ENCODE measurements at regions not wholly inside any gene's neighbourhood (a gene's known extent, or its start where the extent isn't known, plus 50 kb on each side); places are given as distances from the start of the nearest gene placed in this dataset.

DNA sequence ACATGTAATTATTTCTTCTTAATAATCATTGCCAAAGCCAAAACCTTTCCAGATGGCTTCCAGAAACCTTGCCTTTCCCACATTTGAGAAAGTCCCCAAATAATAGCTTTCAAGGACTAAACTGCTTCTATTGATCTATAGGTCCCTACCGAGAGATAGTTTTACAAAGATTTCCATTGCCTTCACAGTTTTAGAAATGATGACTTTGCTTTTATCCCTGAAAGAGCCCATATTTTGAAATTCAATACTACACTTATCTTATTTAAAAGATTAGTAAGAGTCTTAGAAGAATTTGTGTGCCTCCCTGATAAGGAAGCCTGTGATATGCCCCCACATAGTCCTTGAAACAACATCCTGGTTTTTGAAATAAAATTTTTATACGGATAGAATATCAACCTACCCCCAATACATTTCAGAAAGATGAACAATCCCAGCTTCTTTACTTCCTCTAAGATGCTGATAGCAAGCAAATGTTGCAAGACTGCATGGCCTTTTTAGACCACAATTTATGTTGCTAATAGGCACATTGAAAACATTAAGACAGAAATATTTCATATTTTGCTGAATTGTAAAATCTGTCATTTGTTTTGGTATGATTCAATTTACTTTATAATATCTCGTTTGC, 146.3 kb downstream of the TMCO5A start:
- no peak overlapping the region for H3K27ac Mint-ChIP-seq (ENCODE audit: unreplicated experiment)
- TF ChIP-seq, protein P1, sequence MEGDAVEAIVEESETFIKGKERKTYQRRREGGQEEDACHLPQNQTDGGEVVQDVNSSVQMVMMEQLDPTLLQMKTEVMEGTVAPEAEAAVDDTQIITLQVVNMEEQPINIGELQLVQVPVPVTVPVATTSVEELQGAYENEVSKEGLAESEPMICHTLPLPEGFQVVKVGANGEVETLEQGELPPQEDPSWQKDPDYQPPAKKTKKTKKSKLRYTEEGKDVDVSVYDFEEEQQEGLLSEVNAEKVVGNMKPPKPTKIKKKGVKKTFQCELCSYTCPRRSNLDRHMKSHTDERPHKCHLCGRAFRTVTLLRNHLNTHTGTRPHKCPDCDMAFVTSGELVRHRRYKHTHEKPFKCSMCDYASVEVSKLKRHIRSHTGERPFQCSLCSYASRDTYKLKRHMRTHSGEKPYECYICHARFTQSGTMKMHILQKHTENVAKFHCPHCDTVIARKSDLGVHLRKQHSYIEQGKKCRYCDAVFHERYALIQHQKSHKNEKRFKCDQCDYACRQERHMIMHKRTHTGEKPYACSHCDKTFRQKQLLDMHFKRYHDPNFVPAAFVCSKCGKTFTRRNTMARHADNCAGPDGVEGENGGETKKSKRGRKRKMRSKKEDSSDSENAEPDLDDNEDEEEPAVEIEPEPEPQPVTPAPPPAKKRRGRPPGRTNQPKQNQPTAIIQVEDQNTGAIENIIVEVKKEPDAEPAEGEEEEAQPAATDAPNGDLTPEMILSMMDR (IDR thresholded peaks at IDR 0.05): no peak
- no peaks in the 10 kb centered on the region for H3K27me3 Mint-ChIP-seq (ENCODE audit: unreplicated experiment)
- no peak overlapping the region for H3K4me3 Mint-ChIP-seq (ENCODE audit: unreplicated experiment)
- H3K4me1 Mint-ChIP-seq (ENCODE audit: unreplicated experiment): no peaks in the 10 kb centered on the region
- H3K9me3 Mint-ChIP-seq (ENCODE audit: unreplicated experiment): no peaks in the 10 kb centered on the region
- no peak for DNase-seq (ENCODE audit: extremely low spot score, unreplicated experiment)
- no peaks in the 10 kb centered on the region for H3K36me3 Mint-ChIP-seq (ENCODE audit: unreplicated experiment)

DNA sequence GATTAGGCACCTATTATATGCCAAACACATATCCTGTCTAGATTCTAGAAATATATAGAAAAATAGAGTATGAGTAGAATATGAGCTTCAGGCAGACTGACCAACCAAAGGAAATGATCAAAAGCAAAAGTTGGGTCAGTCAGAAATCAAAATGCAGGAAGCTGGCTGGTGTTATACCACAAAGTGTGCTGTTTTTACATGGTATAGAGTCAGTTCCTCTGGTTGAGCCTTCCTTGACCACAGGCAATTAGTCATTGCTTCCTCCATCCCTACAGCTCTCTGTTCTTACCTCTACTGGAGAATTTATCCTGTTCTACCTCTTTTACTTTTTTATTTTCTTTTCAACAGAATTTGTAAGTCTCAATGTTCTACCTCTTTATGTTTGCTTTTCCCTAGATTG, 149.8 kb downstream of the TMCO5A start:
- no peak for DNase-seq (ENCODE audit: extremely low spot score, unreplicated experiment)
- Mint-ChIP-seq H3K4me3 (ENCODE audit: unreplicated experiment) (no peak overlapping the region), H3K4me1 (ENCODE audit: unreplicated experiment) (peaks cover 5% of the 10 kb centered on the region), H3K27ac (ENCODE audit: unreplicated experiment) (no peak overlapping the region), H3K9me3 (ENCODE audit: unreplicated experiment) (no peaks in the 10 kb centered on the region), H3K27me3 (ENCODE audit: unreplicated experiment) (no peaks in the 10 kb centered on the region), H3K36me3 (ENCODE audit: unreplicated experiment) (no peaks in the 10 kb centered on the region)
- TF ChIP-seq, protein P1 (IDR thresholded peaks at IDR 0.05): no peak

DNA sequence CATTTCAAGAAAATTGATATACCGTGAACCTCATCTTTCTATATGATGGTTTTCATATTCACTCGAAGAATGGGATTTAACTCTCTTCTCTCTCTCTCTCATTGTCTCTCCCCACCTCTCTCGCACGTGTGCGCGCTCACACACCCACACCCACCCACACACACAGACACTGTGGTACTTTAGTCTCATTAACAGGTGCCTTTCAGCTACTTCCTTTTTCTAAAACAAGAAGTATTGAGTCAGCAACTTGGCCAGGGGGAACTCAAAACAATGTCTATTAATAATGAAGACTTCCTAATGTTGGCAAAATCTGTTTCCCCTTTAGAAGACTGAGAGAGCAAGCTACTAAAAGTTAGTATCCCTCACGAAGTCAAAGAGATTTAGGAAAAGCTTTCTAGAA, 150.7 kb downstream of the TMCO5A start:
- H3K9me3 Mint-ChIP-seq (ENCODE audit: unreplicated experiment): no peaks in the 10 kb centered on the region
- H3K27ac Mint-ChIP-seq (ENCODE audit: unreplicated experiment): no peak overlapping the region
- no peaks in the 10 kb centered on the region for H3K36me3 Mint-ChIP-seq (ENCODE audit: unreplicated experiment)
- no peak for DNase-seq (ENCODE audit: extremely low spot score, unreplicated experiment)
- peaks cover 8% of the 10 kb centered on the region for H3K4me1 Mint-ChIP-seq (ENCODE audit: unreplicated experiment)
- no peaks in the 10 kb centered on the region for H3K27me3 Mint-ChIP-seq (ENCODE audit: unreplicated experiment)
- no peak overlapping the region for H3K4me3 Mint-ChIP-seq (ENCODE audit: unreplicated experiment)
- TF ChIP-seq, protein P1 (IDR thresholded peaks at IDR 0.05): no peak

DNA sequence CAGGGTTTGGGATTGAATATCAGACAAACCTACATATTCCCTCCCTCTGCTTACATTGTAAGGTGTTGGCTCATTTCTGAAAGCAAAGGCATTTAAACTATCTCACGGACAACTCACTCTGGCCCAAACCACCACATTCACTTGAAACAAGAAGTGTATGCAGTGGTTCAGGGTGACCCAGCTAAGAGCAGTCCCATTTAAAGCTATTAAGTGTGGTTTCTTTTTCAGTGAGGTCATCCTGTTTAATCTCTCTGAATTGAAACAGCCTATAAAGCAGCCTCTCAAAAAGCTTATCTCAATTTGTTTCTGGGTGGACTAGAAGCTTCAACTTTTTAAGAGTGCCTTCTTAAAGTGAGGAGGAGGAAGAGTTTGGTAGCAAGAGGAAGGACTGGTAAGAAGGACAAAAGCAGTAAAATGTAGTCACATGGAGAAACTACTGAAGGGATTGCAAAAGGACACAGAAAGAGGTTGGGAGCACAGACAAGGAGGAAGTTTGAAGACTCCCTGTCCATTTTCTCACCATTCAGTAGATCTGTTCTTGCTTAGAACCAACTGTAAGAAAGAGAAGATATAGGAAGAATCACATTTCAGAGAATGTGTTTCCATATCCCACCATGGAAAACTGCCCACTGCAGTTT, 151.6 kb downstream of the TMCO5A start:
- H3K27ac Mint-ChIP-seq (ENCODE audit: unreplicated experiment): no peak overlapping the region
- DNase-seq (ENCODE audit: extremely low spot score, unreplicated experiment): no peak

DNA sequence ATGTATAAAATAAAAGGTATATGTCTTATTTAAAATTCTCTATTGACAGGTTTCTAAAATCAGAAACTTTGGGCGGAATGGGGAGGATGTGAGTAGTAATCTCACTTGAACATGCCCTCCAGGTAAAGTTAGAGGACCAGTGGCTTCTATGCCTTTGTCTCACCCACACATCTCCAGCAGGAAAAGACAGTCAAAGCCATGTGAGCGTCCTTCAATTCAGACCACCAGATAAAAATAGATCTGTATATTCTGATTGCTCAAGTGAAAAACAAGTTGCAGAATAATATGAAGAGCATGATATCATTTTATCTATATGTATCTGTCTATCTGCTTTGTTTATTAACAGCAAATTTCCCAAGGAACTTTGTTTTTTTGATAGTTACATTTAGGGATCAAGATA, 152.2 kb downstream of the TMCO5A start:
- H3K27ac Mint-ChIP-seq (ENCODE audit: unreplicated experiment): no peak overlapping the region
- H3K27me3 Mint-ChIP-seq (ENCODE audit: unreplicated experiment): no peaks in the 10 kb centered on the region
- H3K4me1 Mint-ChIP-seq (ENCODE audit: unreplicated experiment): peaks cover 15% of the 10 kb centered on the region
- TF ChIP-seq, protein P1 (IDR thresholded peaks at IDR 0.05): no peak
- no peaks in the 10 kb centered on the region for H3K9me3 Mint-ChIP-seq (ENCODE audit: unreplicated experiment)
- H3K36me3 Mint-ChIP-seq (ENCODE audit: unreplicated experiment): no peaks in the 10 kb centered on the region
- no peak for DNase-seq (ENCODE audit: extremely low spot score, unreplicated experiment)
- no peak overlapping the region for H3K4me3 Mint-ChIP-seq (ENCODE audit: unreplicated experiment)

More for the DNA sequence above, 151.6 kb downstream of the TMCO5A start:
- Mint-ChIP-seq H3K36me3 (ENCODE audit: unreplicated experiment) (no peaks in the 10 kb centered on the region), H3K4me1 (ENCODE audit: unreplicated experiment) (peaks cover 15% of the 10 kb centered on the region), H3K9me3 (ENCODE audit: unreplicated experiment) (no peaks in the 10 kb centered on the region), H3K27me3 (ENCODE audit: unreplicated experiment) (no peaks in the 10 kb centered on the region), H3K4me3 (ENCODE audit: unreplicated experiment) (no peak overlapping the region)
- TF ChIP-seq, protein P1 (IDR thresholded peaks at IDR 0.05): no peak
